VCaP (cell line): ENCODE measurements at regions not wholly inside any gene's neighbourhood (a gene's known extent, or its start where the extent isn't known, plus 50 kb on each side); places are given as distances from the start of the nearest gene placed in this dataset.

ENCODE experiments used
- H3K27ac ChIP-seq: fragments of 450-650 bp; 2 replicates; pipeline ENCODE4 v1.5.1; 2017
- TF ChIP-seq, protein P1 (sequence below): fragments of 450-650 bp; conservative IDR thresholded peaks from 2 replicates; pipeline ENCODE4 v1.5.1; 2017; ENCODE audit warnings: mild to moderate bottlenecking, moderate library complexity

DNA sequence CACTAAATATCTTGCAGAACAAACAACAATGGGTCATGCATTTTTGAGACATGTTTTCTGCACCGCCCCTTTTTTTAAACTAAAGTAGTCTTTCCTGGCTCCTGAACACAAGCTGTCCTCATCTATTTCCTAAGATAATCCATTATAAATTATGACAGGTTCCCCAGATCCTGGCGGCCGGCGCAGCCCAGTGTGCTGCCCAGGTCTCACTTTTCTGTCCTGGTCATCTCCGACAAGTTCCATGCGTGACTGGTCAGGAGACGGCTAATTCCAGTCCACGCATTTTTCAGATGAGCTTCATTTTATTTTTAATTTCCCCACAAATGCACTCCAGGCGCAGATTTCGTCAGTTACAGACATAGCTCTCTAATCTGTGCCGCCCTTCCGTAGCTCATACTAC lies 92.9 kb upstream of the EGFLAM start:
- TF ChIP-seq, protein P1, sequence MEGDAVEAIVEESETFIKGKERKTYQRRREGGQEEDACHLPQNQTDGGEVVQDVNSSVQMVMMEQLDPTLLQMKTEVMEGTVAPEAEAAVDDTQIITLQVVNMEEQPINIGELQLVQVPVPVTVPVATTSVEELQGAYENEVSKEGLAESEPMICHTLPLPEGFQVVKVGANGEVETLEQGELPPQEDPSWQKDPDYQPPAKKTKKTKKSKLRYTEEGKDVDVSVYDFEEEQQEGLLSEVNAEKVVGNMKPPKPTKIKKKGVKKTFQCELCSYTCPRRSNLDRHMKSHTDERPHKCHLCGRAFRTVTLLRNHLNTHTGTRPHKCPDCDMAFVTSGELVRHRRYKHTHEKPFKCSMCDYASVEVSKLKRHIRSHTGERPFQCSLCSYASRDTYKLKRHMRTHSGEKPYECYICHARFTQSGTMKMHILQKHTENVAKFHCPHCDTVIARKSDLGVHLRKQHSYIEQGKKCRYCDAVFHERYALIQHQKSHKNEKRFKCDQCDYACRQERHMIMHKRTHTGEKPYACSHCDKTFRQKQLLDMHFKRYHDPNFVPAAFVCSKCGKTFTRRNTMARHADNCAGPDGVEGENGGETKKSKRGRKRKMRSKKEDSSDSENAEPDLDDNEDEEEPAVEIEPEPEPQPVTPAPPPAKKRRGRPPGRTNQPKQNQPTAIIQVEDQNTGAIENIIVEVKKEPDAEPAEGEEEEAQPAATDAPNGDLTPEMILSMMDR: no peak
- H3K27ac ChIP-seq: peak overlapping the region; percentile 77

DNA sequence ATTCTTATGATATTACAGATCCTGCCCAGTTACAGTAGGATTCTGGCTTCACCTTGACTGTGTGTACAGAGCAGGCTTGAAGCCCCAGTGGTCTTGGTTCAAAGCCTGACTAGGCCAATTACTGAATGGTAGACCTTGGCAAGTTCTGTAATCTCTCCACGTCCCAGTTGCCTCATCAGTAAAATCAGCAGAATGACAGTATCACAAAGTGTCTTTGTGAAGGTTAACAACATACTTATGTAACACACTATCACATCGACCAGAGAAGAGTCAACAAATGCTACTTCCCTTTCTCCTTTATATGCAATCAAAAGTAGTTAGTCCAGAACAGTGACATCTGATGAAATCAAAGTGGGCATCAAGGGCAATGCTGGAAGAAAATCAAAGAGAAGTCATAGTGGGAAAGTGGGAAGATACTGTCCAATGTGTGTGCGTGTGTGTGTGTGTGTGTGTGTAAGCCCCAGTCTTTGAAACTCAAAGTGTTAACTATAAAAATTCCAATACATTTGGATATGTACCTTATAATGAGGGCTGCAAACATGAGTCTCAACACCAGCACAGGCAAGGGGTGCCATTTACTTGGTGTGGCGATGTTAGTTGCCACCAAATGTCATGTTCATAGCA lies 93.5 kb upstream of the EGFLAM start:
- TF ChIP-seq, protein P1: no peak
- peak overlapping the region; percentile 77 for H3K27ac ChIP-seq

DNA sequence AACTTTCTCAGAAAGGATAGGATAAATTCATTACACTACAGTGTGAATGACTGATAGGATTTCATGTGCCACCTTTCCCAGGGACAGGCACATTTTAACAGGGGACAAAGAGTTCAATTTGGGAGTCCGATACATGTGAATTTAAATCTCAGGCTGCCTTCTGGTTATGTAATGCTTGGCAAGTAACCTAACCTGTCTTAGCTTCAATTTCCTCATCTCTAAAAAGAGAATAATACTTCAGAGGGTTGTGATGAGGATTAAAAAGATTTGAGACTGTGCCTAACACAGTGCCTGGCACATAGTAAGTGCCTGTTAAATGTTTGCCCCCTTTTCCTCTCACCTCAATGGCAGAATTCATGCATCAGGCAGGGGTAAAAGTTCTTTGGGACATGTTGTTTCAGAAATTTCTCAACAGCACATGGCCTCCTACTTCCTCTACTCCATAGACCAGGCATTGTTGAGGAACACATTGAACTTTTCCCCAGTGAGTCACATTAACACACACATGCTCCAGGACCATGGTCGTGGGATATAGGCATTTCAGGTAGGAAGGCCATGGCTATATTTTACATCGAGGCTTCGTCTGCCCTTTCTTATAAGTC lies 94.6 kb upstream of the EGFLAM start:
- H3K27ac ChIP-seq: peak overlapping the region; percentile 77
- TF ChIP-seq, protein P1: no peak

DNA sequence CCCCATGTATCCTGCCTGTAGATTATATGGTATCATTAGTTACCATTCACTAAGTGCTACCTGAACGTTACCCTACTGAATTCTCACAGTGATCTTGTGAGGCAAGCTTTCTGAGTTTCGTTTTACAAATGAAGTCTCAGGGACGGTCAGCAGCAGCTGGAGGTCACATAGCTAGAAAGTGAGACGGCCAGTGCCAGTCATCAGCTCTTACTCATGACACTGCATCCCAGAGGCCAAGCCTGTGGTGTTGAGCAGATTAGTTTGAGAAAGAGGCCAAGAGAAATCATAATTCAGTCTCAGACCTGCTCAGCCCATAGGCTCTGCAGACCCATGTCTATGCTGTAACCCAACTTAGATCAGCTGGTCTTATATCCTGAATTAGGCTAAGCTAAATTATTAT lies 95.7 kb upstream of the EGFLAM start:
- no peak overlapping the region for H3K27ac ChIP-seq
- TF ChIP-seq, protein P1: no peak

DNA sequence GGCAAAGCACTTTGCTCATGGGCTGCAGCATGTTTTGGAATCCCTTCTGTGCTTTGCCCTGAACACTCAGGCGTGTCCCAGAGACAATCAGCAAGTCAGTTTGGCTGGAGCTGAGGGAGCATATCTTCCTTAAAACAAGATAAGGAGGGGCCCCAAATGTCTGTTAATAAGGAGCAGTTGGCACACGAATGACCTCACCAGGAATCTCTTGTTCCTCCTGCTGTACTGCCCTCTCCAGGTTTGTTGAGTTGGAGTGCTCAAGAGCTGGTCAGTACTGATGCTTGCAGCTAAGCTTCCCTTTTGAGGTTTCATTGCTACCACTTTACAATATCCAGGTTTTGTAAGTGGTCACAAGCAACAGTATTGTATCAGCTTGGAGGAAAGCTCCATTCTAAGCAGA lies 101.3 kb upstream of the EGFLAM start:
- TF ChIP-seq, protein P1: no peak

DNA sequence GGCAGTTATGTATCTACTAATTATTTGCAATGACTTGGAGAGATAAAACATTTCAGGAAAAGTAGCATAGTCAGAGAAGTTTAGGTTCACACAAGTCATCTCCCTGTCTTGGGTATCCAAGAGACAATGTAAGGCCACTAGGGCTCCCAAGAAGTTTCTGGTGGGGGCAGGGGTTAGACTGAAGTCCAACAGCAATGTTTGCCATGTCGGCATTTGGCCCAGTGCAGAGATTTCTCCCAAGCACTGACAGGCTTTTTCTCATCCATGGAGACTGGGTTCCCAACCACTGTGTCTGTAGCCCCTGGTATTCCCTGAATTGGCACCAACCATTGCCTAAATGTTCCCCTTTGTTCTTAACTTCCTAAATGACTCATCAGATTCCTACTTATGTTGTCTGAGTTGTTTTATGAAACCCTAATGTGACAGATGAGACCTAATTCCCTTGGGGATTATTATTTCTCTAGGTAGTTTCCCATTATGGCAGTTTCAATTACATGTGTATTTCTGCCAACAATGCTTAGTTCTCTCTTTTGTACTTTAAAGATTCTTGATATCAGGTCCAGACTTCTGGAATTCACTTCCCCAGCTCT lies 103.6 kb upstream of the EGFLAM start:
- H3K27ac ChIP-seq: no peak overlapping the region
- TF ChIP-seq, protein P1: no peak

More for the DNA sequence above, 101.3 kb upstream of the EGFLAM start:
- H3K27ac ChIP-seq: no peak overlapping the region

DNA sequence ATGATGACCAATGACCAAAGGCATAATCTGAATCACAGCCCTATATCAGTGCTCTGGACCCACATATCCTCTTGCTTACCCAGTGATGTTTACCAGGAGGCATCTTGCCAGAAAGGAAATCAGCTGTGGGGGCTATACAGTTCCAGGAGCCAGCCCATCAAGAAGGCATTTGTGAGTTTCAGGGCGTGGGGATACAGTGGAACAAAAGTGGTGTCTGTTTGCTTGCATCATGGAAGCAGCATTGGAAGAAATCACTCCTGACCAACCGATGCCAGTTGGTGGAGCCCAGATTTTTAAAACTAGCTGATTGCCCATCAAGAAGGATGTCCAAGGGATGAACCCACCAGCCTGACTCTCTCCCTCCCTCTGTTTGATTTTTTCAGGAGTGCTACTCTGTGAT lies 106.5 kb upstream of the EGFLAM start:
- TF ChIP-seq, protein P1: no peak
- H3K27ac ChIP-seq: no peak overlapping the region
